Type B pancreatic cell (in vitro differentiated cells): ENCODE measurements at regions not wholly inside any gene's neighbourhood (a gene's known extent, or its start where the extent isn't known, plus 50 kb on each side); places are given as distances from the start of the nearest gene placed in this dataset.

Experiments
- DNase-seq: peaks from one replicate; pipeline ENCODE4 v3.0.0; 2021; ENCODE audit warnings: mixed read lengths; ENCODE audit not compliant: unreplicated experiment; ENCODE audit errors: extremely low spot score
- H3K27ac Mint-ChIP-seq: 2 replicates; pipeline ENCODE4 v1.8.0; 2021; ENCODE audit warnings: mild to moderate bottlenecking, mixed read lengths
- H3K27me3 Mint-ChIP-seq: 2 replicates; pipeline ENCODE4 v1.8.0; 2021; ENCODE audit warnings: mixed read lengths
- H3K36me3 Mint-ChIP-seq: 2 replicates; pipeline ENCODE4 v1.8.0; 2021; ENCODE audit warnings: mixed read lengths
- H3K4me1 Mint-ChIP-seq: one replicate; pipeline ENCODE4 v1.8.0; 2021; ENCODE audit warnings: mixed read lengths; ENCODE audit not compliant: unreplicated experiment
- H3K4me3 Mint-ChIP-seq: 2 replicates; pipeline ENCODE4 v1.8.0; 2021; ENCODE audit warnings: mild to moderate bottlenecking, mixed read lengths
- H3K9me3 Mint-ChIP-seq: 2 replicates; pipeline ENCODE4 v1.8.0; 2021; ENCODE audit warnings: mixed read lengths
- CTCF ChIP-seq: fragments of 200-600 bp; sonication (generic); conservative IDR thresholded peaks from 2 replicates; pipeline ENCODE4 v1.5.0; 2021; ENCODE audit warnings: antibody characterized with exemption, mild to moderate bottlenecking

GRCh38 chr7:26608402-26608801 lies 256.0 kb downstream of the SKAP2 start:
- Mint-ChIP-seq H3K4me3 (no peak overlapping the region), H3K4me1 (no peaks in the 10 kb centered on the region), H3K27me3 (peaks cover 23% of the 10 kb centered on the region), H3K36me3 (no peaks in the 10 kb centered on the region), H3K9me3 (no peaks in the 10 kb centered on the region), H3K27ac (no peak overlapping the region)
- no peak for DNase-seq
- no peak for TF ChIP-seq CTCF

- no peak overlapping the region for H3K27ac Mint-ChIP-seq
- no peaks in the 10 kb centered on the region for H3K9me3 Mint-ChIP-seq
- H3K4me1 Mint-ChIP-seq: no peaks in the 10 kb centered on the region
- no peak for DNase-seq
- H3K36me3 Mint-ChIP-seq: no peaks in the 10 kb centered on the region
- no peak overlapping the region for H3K4me3 Mint-ChIP-seq
- TF ChIP-seq CTCF: no peak
- H3K27me3 Mint-ChIP-seq: peaks cover 21% of the 10 kb centered on the region
These were observed 255.3 kb downstream of the SKAP2 start for GRCh38 chr7:26609082-26609481.

DNA sequence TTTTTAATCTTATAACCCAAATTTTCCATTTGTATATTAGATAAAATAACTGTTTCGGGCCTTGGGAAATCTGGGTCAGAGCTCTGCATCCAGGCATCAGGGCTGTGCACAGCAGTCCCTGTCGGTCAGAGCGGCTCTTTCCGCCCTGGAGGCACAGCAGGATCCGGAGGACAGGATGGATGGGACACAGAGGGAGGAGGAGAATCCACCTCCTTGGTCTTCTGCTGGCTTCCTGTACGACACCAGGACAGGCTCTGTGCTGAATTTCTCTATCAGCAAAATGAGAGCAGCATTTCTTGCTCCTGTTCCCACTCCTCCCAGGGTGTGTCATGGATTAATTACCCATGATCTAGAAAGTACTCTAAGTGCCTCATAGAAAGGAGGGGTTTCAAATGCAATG lies 254.9 kb downstream of the SKAP2 start:
- H3K9me3 Mint-ChIP-seq: no peaks in the 10 kb centered on the region
- DNase-seq: no peak
- no peak overlapping the region for H3K27ac Mint-ChIP-seq
- TF ChIP-seq CTCF: no peak
- H3K27me3 Mint-ChIP-seq: peaks cover 21% of the 10 kb centered on the region
- H3K4me1 Mint-ChIP-seq: no peaks in the 10 kb centered on the region
- H3K4me3 Mint-ChIP-seq: no peak overlapping the region
- no peaks in the 10 kb centered on the region for H3K36me3 Mint-ChIP-seq

DNA sequence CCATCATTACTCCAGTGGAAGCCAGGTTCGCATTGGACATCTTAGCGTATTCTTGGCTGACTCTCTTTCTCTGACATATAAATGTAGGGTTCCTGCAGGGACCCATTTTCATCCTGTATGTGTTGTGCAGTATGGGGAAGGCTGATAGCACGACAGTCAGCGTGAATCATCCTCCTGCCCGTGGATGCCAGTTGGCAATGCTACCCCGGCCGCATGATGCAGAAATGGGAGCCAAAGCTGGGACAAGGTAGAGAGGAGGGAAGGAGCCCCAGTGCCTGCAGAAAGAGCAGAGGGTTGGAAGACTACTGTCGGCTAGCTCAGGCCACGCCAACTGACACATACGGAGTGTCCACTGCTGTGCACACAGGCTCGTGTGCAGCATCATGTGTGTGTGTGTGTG lies 251.6 kb downstream of the SKAP2 start:
- no peak for DNase-seq
- H3K27ac Mint-ChIP-seq: no peak overlapping the region
- no peak overlapping the region for H3K4me3 Mint-ChIP-seq
- no peak for TF ChIP-seq CTCF
- H3K36me3 Mint-ChIP-seq: no peaks in the 10 kb centered on the region
- no peaks in the 10 kb centered on the region for H3K9me3 Mint-ChIP-seq
- no peaks in the 10 kb centered on the region for H3K4me1 Mint-ChIP-seq
- peaks cover 12% of the 10 kb centered on the region for H3K27me3 Mint-ChIP-seq

GRCh38 chr7:26614503-26614902 lies 249.9 kb downstream of the SKAP2 start:
- TF ChIP-seq CTCF: no peak
- no peaks in the 10 kb centered on the region for H3K9me3 Mint-ChIP-seq
- H3K36me3 Mint-ChIP-seq: no peaks in the 10 kb centered on the region
- H3K4me3 Mint-ChIP-seq: no peak overlapping the region
- H3K27ac Mint-ChIP-seq: no peak overlapping the region
- peaks cover 9% of the 10 kb centered on the region for H3K4me1 Mint-ChIP-seq
- peak; percentile 53 for DNase-seq
- H3K27me3 Mint-ChIP-seq: peaks cover 15% of the 10 kb centered on the region

DNA sequence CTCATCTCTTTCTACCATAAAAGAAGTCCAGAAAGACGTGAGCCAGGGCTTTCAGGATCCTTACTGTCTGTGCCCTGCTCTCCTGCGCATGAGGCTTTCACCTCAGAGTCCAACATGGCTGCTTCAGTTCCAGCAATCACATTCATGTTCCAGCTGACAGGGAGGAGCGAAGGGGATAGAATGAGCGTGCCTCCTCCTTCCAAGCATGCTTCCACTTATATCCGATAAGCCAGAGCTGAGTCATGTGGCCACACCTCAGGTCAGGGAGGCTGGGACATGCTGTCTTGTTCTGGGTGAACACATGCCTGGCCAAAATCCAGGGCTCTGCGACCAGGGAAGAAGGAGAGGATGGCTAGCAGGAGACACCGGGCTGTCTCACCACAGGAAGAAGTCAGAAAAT lies 248.2 kb downstream of the SKAP2 start:
- no peak for TF ChIP-seq CTCF
- no peak overlapping the region for H3K4me3 Mint-ChIP-seq

More for the DNA sequence above, 248.2 kb downstream of the SKAP2 start:
- Mint-ChIP-seq H3K27ac (no peak overlapping the region), H3K36me3 (no peaks in the 10 kb centered on the region), H3K27me3 (peaks cover 13% of the 10 kb centered on the region), H3K4me1 (peaks cover 9% of the 10 kb centered on the region), H3K9me3 (no peaks in the 10 kb centered on the region)
- DNase-seq: peak; percentile 18
